IPS-NIHi7 (cell line): ENCODE measurements at regions not wholly inside any gene's neighbourhood (a gene's known extent, or its start where the extent isn't known, plus 50 kb on each side); places are given as distances from the start of the nearest gene placed in this dataset.

Source experiments
- DNase-seq: peaks from one replicate; pipeline ENCODE4 v3.0.0; 2012; ENCODE audit warnings: mixed read lengths; ENCODE audit errors: extremely low spot score

GRCh38 chr5:124071039-124071438 is 559.1 kb downstream of the CSNK1G3 start:
- DNase-seq: no peak

GRCh38 chr5:124065508-124065907 is 553.5 kb downstream of the CSNK1G3 start:
- DNase-seq: no peak

GRCh38 chr5:124064956-124065355 is 553.0 kb downstream of the CSNK1G3 start:
- no peak for DNase-seq

- no peak for DNase-seq
Measured at GRCh38 chr5:124061663-124062062, 549.7 kb downstream of the CSNK1G3 start.

- no peak for DNase-seq
Measured at GRCh38 chr5:124061068-124061430, 549.1 kb downstream of the CSNK1G3 start.

- no peak for DNase-seq
Measured at GRCh38 chr5:124060413-124061067, 548.6 kb downstream of the CSNK1G3 start.

GRCh38 chr5:124060011-124060410 is 548.0 kb downstream of the CSNK1G3 start:
- no peak for DNase-seq

- no peak for DNase-seq
Measured at GRCh38 chr5:124059200-124059599, 547.2 kb downstream of the CSNK1G3 start.

GRCh38 chr5:124057724-124058231 is 545.8 kb downstream of the CSNK1G3 start:
- no peak for DNase-seq

- no peak for DNase-seq
Measured at GRCh38 chr5:124056991-124057723, 545.2 kb downstream of the CSNK1G3 start.

GRCh38 chr5:124056326-124056990 is 544.5 kb downstream of the CSNK1G3 start:
- no peak for DNase-seq

GRCh38 chr5:124055751-124056150 is 543.8 kb downstream of the CSNK1G3 start:
- DNase-seq: no peak

GRCh38 chr5:124054564-124054963 is 542.6 kb downstream of the CSNK1G3 start:
- DNase-seq: no peak

- no peak for DNase-seq
Measured at GRCh38 chr5:124053340-124053739, 541.4 kb downstream of the CSNK1G3 start.

- no peak for DNase-seq
Measured at GRCh38 chr5:124052201-124052600, 540.2 kb downstream of the CSNK1G3 start.

GRCh38 chr5:124050120-124050770 is 538.3 kb downstream of the CSNK1G3 start:
- no peak for DNase-seq

- DNase-seq: no peak
Measured at GRCh38 chr5:124045412-124045811, 533.4 kb downstream of the CSNK1G3 start.

GRCh38 chr5:124044613-124045012 is 532.6 kb downstream of the CSNK1G3 start:
- no peak for DNase-seq

- peak; percentile 19 for DNase-seq
Measured at GRCh38 chr5:124043456-124043855, 531.5 kb downstream of the CSNK1G3 start.

GRCh38 chr5:124040799-124041198 is 528.8 kb downstream of the CSNK1G3 start:
- DNase-seq: no peak

GRCh38 chr5:124039410-124039809 is 527.4 kb downstream of the CSNK1G3 start:
- DNase-seq: no peak

GRCh38 chr5:124036786-124037185 is 524.8 kb downstream of the CSNK1G3 start:
- DNase-seq: no peak
